ENCODE measurements at regions not wholly inside any gene's neighbourhood (a gene's known extent, or its start where the extent isn't known, plus 50 kb on each side); places are given as distances from the start of the nearest gene placed in this dataset.

GRCh38 chr12:105970885-105971284 is 167.9 kb downstream of the NUAK1 start:
- H3K4me1 ChIP-seq = no peaks in the 10 kb centered on the region
- DNase-seq (no peak), ATAC-seq (no peak)
- H3K27me3 ChIP-seq = no peaks in the 10 kb centered on the region
- no peak overlapping the region for H3K27ac ChIP-seq
- no peak for TF ChIP-seq CTCF (IDR thresholded peaks at IDR 0.05)
- intact Hi-C loops (cut with DNase I) = no loop called here
- no peaks in the 10 kb centered on the region for H3K9me3 ChIP-seq
- H3K4me3 ChIP-seq = no peak overlapping the region
- no peaks in the 10 kb centered on the region for H3K36me3 ChIP-seq

GRCh38 chr12:105974738-105975137 is 164.0 kb downstream of the NUAK1 start:
- ATAC-seq (no peak), DNase-seq (no peak)
- TF ChIP-seq CTCF (IDR thresholded peaks at IDR 0.05) = no peak
- intact Hi-C loops (cut with DNase I) = no loop called here
- H3K4me1 ChIP-seq = no peaks in the 10 kb centered on the region
- no peaks in the 10 kb centered on the region for H3K27me3 ChIP-seq
- no peak overlapping the region for H3K4me3 ChIP-seq
- no peak overlapping the region for H3K27ac ChIP-seq
- H3K9me3 ChIP-seq = no peaks in the 10 kb centered on the region
- no peaks in the 10 kb centered on the region for H3K36me3 ChIP-seq

- TF ChIP-seq CTCF (IDR thresholded peaks at IDR 0.05) = no peak
- DNase-seq (no peak), ATAC-seq (no peak)
- Histone ChIP-seq H3K27me3 (no peaks in the 10 kb centered on the region), H3K4me3 (no peak overlapping the region), H3K36me3 (no peaks in the 10 kb centered on the region), H3K9me3 (no peaks in the 10 kb centered on the region), H3K4me1 (no peaks in the 10 kb centered on the region), H3K27ac (no peak overlapping the region)
- intact Hi-C loops (cut with DNase I) = no loop called here
Measured at GRCh38 chr12:105975351-105975750, 163.4 kb downstream of the NUAK1 start.

GRCh38 chr12:105977236-105977635 is 161.5 kb downstream of the NUAK1 start:
- ATAC-seq (no peak), DNase-seq (no peak)
- Histone ChIP-seq H3K27ac (no peak overlapping the region), H3K36me3 (no peaks in the 10 kb centered on the region), H3K4me3 (no peak overlapping the region), H3K27me3 (no peaks in the 10 kb centered on the region), H3K9me3 (no peaks in the 10 kb centered on the region), H3K4me1 (peaks cover 2% of the 10 kb centered on the region)
- no peak for TF ChIP-seq CTCF (IDR thresholded peaks at IDR 0.05)
- intact Hi-C loops (cut with DNase I) = no loop called here

- H3K9me3 ChIP-seq = no peaks in the 10 kb centered on the region
- ATAC-seq (no peak), DNase-seq (no peak)
- H3K36me3 ChIP-seq = no peaks in the 10 kb centered on the region
- H3K27ac ChIP-seq = no peak overlapping the region
- no peak for TF ChIP-seq CTCF (IDR thresholded peaks at IDR 0.05)
- peaks cover 6% of the 10 kb centered on the region for H3K4me1 ChIP-seq
- intact Hi-C loops (cut with DNase I) = no loop called here
- H3K27me3 ChIP-seq = no peaks in the 10 kb centered on the region
- no peak overlapping the region for H3K4me3 ChIP-seq
Measured at GRCh38 chr12:105977652-105978051, 161.1 kb downstream of the NUAK1 start.

GRCh38 chr12:105978276-105978675 is 160.5 kb downstream of the NUAK1 start:
- Histone ChIP-seq H3K9me3 (no peaks in the 10 kb centered on the region), H3K4me3 (no peak overlapping the region), H3K4me1 (peaks cover 7% of the 10 kb centered on the region), H3K36me3 (no peaks in the 10 kb centered on the region), H3K27ac (no peak overlapping the region), H3K27me3 (no peaks in the 10 kb centered on the region)
- DNase-seq (no peak), ATAC-seq (no peak)
- TF ChIP-seq CTCF (IDR thresholded peaks at IDR 0.05) = no peak
- intact Hi-C loops (cut with DNase I) = no loop called here
